ENCODE measurements at regions not wholly inside any gene's neighbourhood (a gene's known extent, or its start where the extent isn't known, plus 50 kb on each side); places are given as distances from the start of the nearest gene placed in this dataset.

DNA sequence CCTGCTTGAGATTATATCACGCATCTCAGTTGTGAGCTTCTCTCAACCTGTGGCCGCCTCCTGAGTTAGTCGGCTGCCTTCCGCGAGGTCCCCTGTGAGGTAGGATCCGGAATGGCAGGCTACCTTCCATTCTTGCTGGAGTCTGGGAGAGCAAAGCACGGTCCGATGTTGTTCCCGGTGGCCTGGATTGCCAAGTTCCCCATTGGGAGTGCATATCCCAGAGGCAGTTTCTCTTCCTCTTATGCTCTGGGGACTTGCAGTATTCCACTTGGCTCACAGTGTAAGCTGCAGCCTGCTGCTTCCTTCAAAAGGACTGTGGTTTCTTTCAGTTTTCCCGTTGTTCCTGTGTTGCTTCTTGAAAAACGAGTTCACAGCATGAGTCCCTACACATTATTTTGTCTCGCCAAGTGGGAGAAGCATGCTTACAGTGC, 225.4 kb upstream of the ZWINT start:
- no peaks in the 10 kb centered on the region for H3K9me3 ChIP-seq (ENCODE audit: insufficient read depth, low read depth, low read length)
- no peak overlapping the region for H3K4me3 ChIP-seq (ENCODE audit: low read length, poor library complexity, severe bottlenecking)
- TF ChIP-seq, protein P1, sequence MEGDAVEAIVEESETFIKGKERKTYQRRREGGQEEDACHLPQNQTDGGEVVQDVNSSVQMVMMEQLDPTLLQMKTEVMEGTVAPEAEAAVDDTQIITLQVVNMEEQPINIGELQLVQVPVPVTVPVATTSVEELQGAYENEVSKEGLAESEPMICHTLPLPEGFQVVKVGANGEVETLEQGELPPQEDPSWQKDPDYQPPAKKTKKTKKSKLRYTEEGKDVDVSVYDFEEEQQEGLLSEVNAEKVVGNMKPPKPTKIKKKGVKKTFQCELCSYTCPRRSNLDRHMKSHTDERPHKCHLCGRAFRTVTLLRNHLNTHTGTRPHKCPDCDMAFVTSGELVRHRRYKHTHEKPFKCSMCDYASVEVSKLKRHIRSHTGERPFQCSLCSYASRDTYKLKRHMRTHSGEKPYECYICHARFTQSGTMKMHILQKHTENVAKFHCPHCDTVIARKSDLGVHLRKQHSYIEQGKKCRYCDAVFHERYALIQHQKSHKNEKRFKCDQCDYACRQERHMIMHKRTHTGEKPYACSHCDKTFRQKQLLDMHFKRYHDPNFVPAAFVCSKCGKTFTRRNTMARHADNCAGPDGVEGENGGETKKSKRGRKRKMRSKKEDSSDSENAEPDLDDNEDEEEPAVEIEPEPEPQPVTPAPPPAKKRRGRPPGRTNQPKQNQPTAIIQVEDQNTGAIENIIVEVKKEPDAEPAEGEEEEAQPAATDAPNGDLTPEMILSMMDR (conservative IDR thresholded peaks at IDR 0.05; ENCODE audit: low read length): no peak
- no peak for TF ChIP-seq EZH2phosphoT487 (IDR thresholded peaks at IDR 0.05; ENCODE audit: borderline replicate concordance)
- H3K9me2 ChIP-seq (replicated peaks; ENCODE audit: low read depth, low read length): no peaks in the 10 kb centered on the region
- no peaks in the 10 kb centered on the region for H3K36me3 ChIP-seq (ENCODE audit: insufficient read depth, low read length)
- no peak overlapping the region for H2AFZ ChIP-seq (ENCODE audit: low read length)
- H3K4me1 ChIP-seq (ENCODE audit: insufficient read depth, low read length, poor library complexity, severe bottlenecking): no peaks in the 10 kb centered on the region
- no peak overlapping the region for H3K4me2 ChIP-seq (ENCODE audit: low read depth, low read length, poor library complexity, severe bottlenecking)
- H3K27me3 ChIP-seq (ENCODE audit: insufficient read depth, low read length, poor library complexity, severe bottlenecking): no peaks in the 10 kb centered on the region
- H3K9ac ChIP-seq (ENCODE audit: low read depth, low read length, poor library complexity, severe bottlenecking): no peak overlapping the region
- no peaks in the 10 kb centered on the region for H3F3A ChIP-seq (ENCODE audit: low read depth)
- H3K79me2 ChIP-seq (ENCODE audit: insufficient read depth, low read length): no peaks in the 10 kb centered on the region
- H4K20me1 ChIP-seq (ENCODE audit: insufficient read depth, low read length, poor library complexity, severe bottlenecking): no peaks in the 10 kb centered on the region

DNA sequence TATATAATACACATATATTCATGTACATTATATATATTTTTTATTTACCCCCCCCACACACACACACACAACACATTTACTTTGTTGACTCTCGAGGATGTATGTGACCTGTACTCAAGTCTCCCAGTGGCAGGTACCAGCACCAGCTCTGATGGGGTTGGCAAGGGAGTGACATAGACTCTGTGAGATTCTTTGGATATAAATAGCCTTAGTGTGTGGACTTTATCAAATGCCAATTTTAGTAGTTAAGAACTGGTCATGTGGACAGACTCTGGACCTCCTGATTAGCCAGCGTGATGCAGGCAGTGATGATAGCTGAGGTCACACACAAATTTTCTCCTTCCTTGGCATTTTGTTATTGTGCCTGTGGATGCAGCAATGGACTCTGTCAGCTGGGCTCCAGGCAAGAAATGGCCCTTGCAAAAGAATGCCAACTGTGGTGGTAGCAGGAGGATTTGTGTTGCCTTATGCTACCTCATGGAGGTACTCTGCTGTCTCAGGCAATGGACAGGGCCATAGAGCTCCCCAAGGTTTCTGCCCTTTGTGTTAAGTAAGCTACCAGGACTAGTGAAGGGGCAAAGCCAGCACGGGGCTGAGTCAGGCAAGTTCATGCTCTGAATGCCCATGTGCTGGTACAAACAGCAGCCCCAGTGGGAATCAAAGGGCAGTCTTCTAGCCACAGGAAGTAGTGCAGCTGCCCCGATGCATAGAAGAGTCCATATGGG, 224.6 kb upstream of the ZWINT start:
- H3K4me2 ChIP-seq (ENCODE audit: low read depth, low read length, poor library complexity, severe bottlenecking): no peak overlapping the region
- H3F3A ChIP-seq (ENCODE audit: low read depth): no peaks in the 10 kb centered on the region
- H4K20me1 ChIP-seq (ENCODE audit: insufficient read depth, low read length, poor library complexity, severe bottlenecking): no peaks in the 10 kb centered on the region
- H3K9ac ChIP-seq (ENCODE audit: low read depth, low read length, poor library complexity, severe bottlenecking): no peak overlapping the region
- no peak overlapping the region for H3K4me3 ChIP-seq (ENCODE audit: low read length, poor library complexity, severe bottlenecking)
- H3K79me2 ChIP-seq (ENCODE audit: insufficient read depth, low read length): no peaks in the 10 kb centered on the region
- no peaks in the 10 kb centered on the region for H3K4me1 ChIP-seq (ENCODE audit: insufficient read depth, low read length, poor library complexity, severe bottlenecking)
- TF ChIP-seq, protein P1 (conservative IDR thresholded peaks at IDR 0.05; ENCODE audit: low read length): no peak
- TF ChIP-seq EZH2phosphoT487 (IDR thresholded peaks at IDR 0.05; ENCODE audit: borderline replicate concordance): no peak
- no peaks in the 10 kb centered on the region for H3K27me3 ChIP-seq (ENCODE audit: insufficient read depth, low read length, poor library complexity, severe bottlenecking)
- H2AFZ ChIP-seq (ENCODE audit: low read length): no peak overlapping the region
- no peaks in the 10 kb centered on the region for H3K9me3 ChIP-seq (ENCODE audit: insufficient read depth, low read depth, low read length)
- H3K36me3 ChIP-seq (ENCODE audit: insufficient read depth, low read length): no peaks in the 10 kb centered on the region
- H3K9me2 ChIP-seq (replicated peaks; ENCODE audit: low read depth, low read length): no peaks in the 10 kb centered on the region

DNA sequence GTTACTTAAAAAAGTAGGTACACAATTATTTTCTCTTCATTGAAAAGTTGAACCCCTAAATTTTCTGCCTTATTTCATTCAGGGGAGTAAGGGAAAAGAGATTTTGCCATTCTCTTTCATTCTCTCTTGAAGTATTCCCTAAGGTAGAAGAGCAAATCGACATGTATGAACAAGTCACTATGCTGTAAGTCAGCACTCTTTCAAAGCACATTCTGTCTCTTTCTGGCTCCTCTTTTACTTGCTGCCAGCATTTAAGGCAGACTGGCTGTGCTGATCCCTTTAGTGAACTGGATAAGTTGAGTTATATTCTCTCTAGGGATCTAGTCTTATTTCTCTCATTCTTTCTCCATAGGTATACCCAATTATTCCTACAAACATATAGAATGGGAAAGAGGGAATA, 222.3 kb upstream of the ZWINT start:
- TF ChIP-seq EZH2phosphoT487 (IDR thresholded peaks at IDR 0.05; ENCODE audit: borderline replicate concordance): no peak
- TF ChIP-seq, protein P1 (conservative IDR thresholded peaks at IDR 0.05; ENCODE audit: low read length): no peak

More for the DNA sequence above, 222.3 kb upstream of the ZWINT start:
- H3K4me1 ChIP-seq (ENCODE audit: insufficient read depth, low read length, poor library complexity, severe bottlenecking): no peaks in the 10 kb centered on the region
- no peaks in the 10 kb centered on the region for H3K27me3 ChIP-seq (ENCODE audit: insufficient read depth, low read length, poor library complexity, severe bottlenecking)
- H3K4me3 ChIP-seq (ENCODE audit: low read length, poor library complexity, severe bottlenecking): no peak overlapping the region
- H3K9me3 ChIP-seq (ENCODE audit: insufficient read depth, low read depth, low read length): no peaks in the 10 kb centered on the region
- no peak overlapping the region for H2AFZ ChIP-seq (ENCODE audit: low read length)
- H4K20me1 ChIP-seq (ENCODE audit: insufficient read depth, low read length, poor library complexity, severe bottlenecking): no peaks in the 10 kb centered on the region
- H3K4me2 ChIP-seq (ENCODE audit: low read depth, low read length, poor library complexity, severe bottlenecking): no peak overlapping the region
- H3K9ac ChIP-seq (ENCODE audit: low read depth, low read length, poor library complexity, severe bottlenecking): no peak overlapping the region
- no peaks in the 10 kb centered on the region for H3K79me2 ChIP-seq (ENCODE audit: insufficient read depth, low read length)
- H3F3A ChIP-seq (ENCODE audit: low read depth): no peaks in the 10 kb centered on the region
- no peaks in the 10 kb centered on the region for H3K36me3 ChIP-seq (ENCODE audit: insufficient read depth, low read length)
- no peaks in the 10 kb centered on the region for H3K9me2 ChIP-seq (replicated peaks; ENCODE audit: low read depth, low read length)
